Nephron progenitor cell (in vitro differentiated cells): ENCODE measurements at regions not wholly inside any gene's neighbourhood (a gene's known extent, or its start where the extent isn't known, plus 50 kb on each side); places are given as distances from the start of the nearest gene placed in this dataset.
"Not testable (repeated sequence)": the region's sequence is repeated elsewhere in the genome, so short reads cannot be mapped to it uniquely, and the experiment has no call there.

Source experiments
- DNase-seq: peaks from one replicate; pipeline ENCODE4 v3.0.0; 2021
- H3K27ac Mint-ChIP-seq: 2 replicates; pipeline ENCODE4 v1.8.0; 2021; ENCODE audit warnings: mild to moderate bottlenecking, moderate library complexity, mixed read lengths
- H3K27me3 Mint-ChIP-seq: 2 replicates; pipeline ENCODE4 v1.8.0; 2021; ENCODE audit warnings: mild to moderate bottlenecking, low read depth, mixed read lengths; ENCODE audit not compliant: poor library complexity
- H3K36me3 Mint-ChIP-seq: 2 replicates; pipeline ENCODE4 v1.8.0; 2021; ENCODE audit warnings: low read depth, mixed read lengths
- H3K4me1 Mint-ChIP-seq: 2 replicates; pipeline ENCODE4 v1.8.0; 2021; ENCODE audit warnings: mixed read lengths
- H3K4me3 Mint-ChIP-seq: 2 replicates; pipeline ENCODE4 v1.8.0; 2021; ENCODE audit warnings: mild to moderate bottlenecking, moderate library complexity, mixed read lengths
- H3K9me3 Mint-ChIP-seq: 2 replicates; pipeline ENCODE4 v1.8.0; 2021; ENCODE audit warnings: mild to moderate bottlenecking, moderate library complexity, mixed read lengths
- TF ChIP-seq, protein P1 (sequence below): fragments of 200-600 bp; sonication (generic); IDR thresholded peaks from 2 replicates; pipeline ENCODE4 v1.5.0; 2021; ENCODE audit warnings: antibody characterized with exemption

DNA sequence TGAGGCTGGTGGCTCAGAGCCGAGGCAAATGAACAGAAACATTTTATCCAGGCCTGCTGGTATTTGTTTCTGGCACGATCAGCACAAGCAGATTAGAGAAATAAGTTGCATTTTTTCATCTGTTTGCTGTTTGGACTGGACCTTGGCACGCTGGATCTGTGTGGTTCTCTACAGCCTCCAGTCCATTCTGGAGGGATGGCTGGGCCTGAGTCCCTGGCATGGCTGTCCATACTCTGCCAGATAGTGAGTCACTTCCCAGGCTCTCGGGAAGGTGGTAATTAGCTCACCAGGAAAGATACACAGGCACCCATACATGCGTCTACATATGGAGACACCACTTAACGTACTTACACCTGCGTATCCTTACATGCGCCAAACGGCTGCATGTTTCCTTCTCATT lies 78.6 kb downstream of the SPRY4 start:
- H3K27me3 Mint-ChIP-seq, result peaks cover 7% of the 10 kb centered on the region
- H3K9me3 Mint-ChIP-seq, result peaks cover 17% of the 10 kb centered on the region
- no peak for DNase-seq
- H3K4me1 Mint-ChIP-seq, result peaks cover 51% of the 10 kb centered on the region
- H3K27ac Mint-ChIP-seq, result peak overlapping the region; percentile 94
- TF ChIP-seq, protein P1, sequence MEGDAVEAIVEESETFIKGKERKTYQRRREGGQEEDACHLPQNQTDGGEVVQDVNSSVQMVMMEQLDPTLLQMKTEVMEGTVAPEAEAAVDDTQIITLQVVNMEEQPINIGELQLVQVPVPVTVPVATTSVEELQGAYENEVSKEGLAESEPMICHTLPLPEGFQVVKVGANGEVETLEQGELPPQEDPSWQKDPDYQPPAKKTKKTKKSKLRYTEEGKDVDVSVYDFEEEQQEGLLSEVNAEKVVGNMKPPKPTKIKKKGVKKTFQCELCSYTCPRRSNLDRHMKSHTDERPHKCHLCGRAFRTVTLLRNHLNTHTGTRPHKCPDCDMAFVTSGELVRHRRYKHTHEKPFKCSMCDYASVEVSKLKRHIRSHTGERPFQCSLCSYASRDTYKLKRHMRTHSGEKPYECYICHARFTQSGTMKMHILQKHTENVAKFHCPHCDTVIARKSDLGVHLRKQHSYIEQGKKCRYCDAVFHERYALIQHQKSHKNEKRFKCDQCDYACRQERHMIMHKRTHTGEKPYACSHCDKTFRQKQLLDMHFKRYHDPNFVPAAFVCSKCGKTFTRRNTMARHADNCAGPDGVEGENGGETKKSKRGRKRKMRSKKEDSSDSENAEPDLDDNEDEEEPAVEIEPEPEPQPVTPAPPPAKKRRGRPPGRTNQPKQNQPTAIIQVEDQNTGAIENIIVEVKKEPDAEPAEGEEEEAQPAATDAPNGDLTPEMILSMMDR, result no peak
- no peak overlapping the region for H3K4me3 Mint-ChIP-seq
- H3K36me3 Mint-ChIP-seq, result peaks cover 4% of the 10 kb centered on the region

DNA sequence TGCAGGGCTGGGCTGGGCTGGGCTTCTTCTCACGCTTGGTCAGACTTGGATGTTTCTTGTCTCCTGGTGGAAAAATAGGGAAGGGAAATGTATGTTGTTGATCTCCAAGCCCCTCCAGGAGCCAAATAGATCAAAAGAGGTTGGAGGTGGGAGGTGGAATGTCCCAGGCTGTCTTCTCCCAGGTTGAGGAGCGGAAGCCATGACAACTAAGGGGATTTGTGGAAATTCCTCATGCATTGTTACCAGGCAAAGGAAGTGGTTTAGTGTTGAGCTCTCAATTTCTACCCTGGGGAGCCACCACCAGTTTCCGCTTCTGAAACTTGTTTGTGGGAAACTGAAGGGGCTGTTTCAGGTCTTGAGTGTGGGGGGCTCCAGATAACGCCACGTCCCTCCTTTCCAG lies 79.0 kb downstream of the SPRY4 start:
- H3K4me1 Mint-ChIP-seq, result peaks cover 51% of the 10 kb centered on the region
- peaks cover 4% of the 10 kb centered on the region for H3K36me3 Mint-ChIP-seq
- peak overlapping the region; percentile 94 for H3K27ac Mint-ChIP-seq
- H3K27me3 Mint-ChIP-seq, result peaks cover 7% of the 10 kb centered on the region
- H3K9me3 Mint-ChIP-seq, result peaks cover 17% of the 10 kb centered on the region
- TF ChIP-seq, protein P1, result no peak
- no peak overlapping the region for H3K4me3 Mint-ChIP-seq
- DNase-seq, result no peak

DNA sequence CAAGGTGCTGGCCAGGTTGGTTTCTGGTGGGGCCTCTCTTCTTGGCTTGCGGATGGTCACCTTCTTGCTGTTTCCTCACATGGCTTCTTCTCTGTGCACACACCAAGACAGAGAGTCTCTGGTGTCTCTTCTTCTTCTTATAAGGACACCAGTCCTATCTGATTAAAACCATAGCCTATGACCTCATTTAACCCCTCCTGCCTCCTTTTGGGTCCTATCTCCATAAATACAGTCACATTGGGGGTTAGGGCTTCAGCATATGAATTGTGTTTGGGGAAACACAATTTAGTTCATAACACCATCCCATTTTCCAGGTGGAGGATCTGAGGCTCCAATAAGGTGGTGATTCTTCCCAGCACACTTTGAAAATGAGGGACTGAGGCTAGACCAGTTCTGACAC lies 80.4 kb downstream of the SPRY4 start:
- Mint-ChIP-seq H3K36me3 (peaks cover 4% of the 10 kb centered on the region), H3K9me3 (peaks cover 17% of the 10 kb centered on the region), H3K4me1 (peaks cover 38% of the 10 kb centered on the region), H3K27ac (peak overlapping the region; percentile 63), H3K4me3 (no peak overlapping the region), H3K27me3 (peaks cover 2% of the 10 kb centered on the region)
- DNase-seq, result no peak
- TF ChIP-seq, protein P1, result no peak

DNA sequence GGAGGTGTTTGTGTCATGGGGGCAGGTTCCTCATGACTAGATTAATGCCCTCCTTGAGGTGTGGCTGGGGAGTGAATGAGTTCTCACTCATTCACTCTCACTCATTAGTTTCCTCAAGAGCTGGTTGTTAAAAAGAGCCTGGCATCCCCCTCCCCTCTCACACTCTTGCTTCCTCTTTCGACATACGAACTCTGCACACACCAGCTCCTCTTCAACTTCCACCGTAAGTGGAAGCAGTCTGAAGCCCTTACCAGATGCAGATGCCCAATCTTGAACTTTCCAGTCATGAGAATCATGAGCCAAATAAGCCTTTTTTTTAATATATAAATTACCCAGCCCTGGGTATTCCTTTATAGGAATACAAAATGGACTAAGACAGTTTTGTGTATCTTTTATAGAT lies 82.5 kb downstream of the SPRY4 start:
- Mint-ChIP-seq H3K36me3 (peaks cover 4% of the 10 kb centered on the region), H3K27ac (no peak overlapping the region), H3K27me3 (peaks cover 6% of the 10 kb centered on the region), H3K4me3 (no peak overlapping the region), H3K4me1 (peaks cover 23% of the 10 kb centered on the region), H3K9me3 (peaks cover 17% of the 10 kb centered on the region)
- DNase-seq, result no peak
- TF ChIP-seq, protein P1, result no peak

DNA sequence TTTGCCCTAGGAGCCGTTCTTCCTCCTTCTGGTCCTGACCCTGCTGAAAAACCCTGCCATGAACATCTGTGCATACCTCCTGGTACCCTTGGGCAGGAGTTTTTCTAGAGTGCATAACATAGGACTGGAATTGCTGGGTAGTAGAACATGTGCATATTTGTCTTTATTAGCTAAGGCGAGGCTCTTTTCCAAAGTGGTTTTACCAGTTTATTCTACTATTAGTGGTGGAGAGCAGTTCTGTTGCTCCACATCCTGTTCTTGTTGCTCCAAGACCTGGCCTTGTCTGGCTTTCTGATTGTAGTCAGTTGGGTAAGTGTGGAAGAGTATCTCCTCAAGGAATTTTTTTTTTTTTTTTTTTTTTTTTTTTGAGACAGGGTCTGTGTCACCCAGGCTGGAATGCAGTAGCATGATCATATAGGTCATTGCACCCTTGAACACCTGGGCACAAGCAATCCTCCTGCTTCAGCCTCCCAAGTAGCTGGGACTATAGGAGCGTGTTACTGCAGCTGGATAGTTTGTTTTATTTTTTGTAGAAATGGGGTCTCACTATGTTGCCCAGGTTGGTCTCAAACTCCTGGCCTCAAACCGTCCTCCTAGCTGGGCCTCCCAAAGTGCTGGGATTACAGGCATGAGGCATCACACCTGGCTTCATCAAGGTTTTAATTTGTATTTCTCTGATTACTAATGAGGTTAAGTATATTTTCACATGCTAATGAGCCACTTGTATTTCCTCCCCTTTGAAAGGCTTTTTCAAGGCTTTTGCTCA lies 85.2 kb downstream of the SPRY4 start:
- H3K27me3 Mint-ChIP-seq, result peaks cover 9% of the 10 kb centered on the region
- peaks cover 4% of the 10 kb centered on the region for H3K36me3 Mint-ChIP-seq
- TF ChIP-seq, protein P1, result no peak
- H3K4me3 Mint-ChIP-seq, result no peak overlapping the region
- peaks cover 17% of the 10 kb centered on the region for H3K9me3 Mint-ChIP-seq
- H3K4me1 Mint-ChIP-seq, result peaks cover 33% of the 10 kb centered on the region
- H3K27ac Mint-ChIP-seq, result no peak overlapping the region
- DNase-seq, result no peak

DNA sequence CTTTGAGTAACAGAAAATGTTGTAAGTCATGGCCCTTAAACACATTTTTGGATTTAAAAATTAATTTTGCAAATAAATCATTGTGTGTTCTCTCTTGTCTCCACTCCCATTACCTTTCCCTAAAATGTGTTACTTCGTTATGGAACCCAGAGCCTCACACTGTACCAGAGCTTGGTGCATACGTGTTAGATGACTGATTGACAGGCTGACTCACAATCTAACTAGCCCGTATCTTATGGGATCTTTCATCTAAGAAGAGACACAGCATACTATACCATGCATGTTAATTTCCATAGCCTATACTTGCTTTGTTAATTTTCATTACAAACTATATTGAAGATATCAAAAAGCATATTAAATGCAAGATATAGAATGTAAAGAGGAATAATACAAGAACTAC lies 87.1 kb downstream of the SPRY4 start:
- no peak for DNase-seq
- no peaks in the 10 kb centered on the region for H3K36me3 Mint-ChIP-seq
- H3K27me3 Mint-ChIP-seq, result peaks cover 14% of the 10 kb centered on the region
- no peak overlapping the region for H3K27ac Mint-ChIP-seq
- peaks cover 37% of the 10 kb centered on the region for H3K4me1 Mint-ChIP-seq
- peaks cover 6% of the 10 kb centered on the region for H3K9me3 Mint-ChIP-seq
- no peak overlapping the region for H3K4me3 Mint-ChIP-seq
- TF ChIP-seq, protein P1, result no peak

DNA sequence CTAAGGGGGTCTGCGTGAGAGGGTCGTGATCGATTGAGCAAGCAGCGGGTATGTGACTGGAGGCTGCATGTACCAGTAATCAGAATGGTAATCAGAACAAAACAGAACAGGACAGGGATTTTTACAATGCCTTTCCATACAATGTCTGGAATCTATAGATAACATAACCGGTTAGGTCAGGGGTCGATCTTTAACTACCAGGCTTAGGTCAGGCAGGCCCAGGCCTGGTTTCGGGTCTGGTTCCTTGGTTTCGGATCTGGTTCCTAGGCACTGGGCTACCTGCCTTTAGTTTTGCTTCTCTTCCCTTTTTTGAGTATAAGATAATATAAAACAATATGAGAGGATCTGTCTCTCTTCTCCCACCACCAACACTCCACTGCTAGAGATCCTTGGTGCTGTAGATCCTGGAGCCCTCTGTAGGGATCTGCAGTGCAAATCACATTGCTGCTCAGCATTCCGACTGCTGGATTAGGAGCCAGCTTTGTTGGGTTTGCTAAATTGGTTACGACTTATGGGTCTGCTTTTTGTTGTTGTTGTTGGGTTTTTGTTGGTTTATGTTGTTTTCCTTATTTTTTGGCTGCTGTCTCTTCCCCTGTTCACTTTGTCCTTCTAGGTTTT lies 88.0 kb downstream of the SPRY4 start:
- not testable (repeated sequence) for H3K9me3 Mint-ChIP-seq, H3K27ac Mint-ChIP-seq, H3K4me3 Mint-ChIP-seq, DNase-seq, H3K36me3 Mint-ChIP-seq
- peaks cover 37% of the 10 kb centered on the region for H3K4me1 Mint-ChIP-seq
- peaks cover 14% of the 10 kb centered on the region for H3K27me3 Mint-ChIP-seq
